ENCODE measurements at regions not wholly inside any gene's neighbourhood (a gene's known extent, or its start where the extent isn't known, plus 50 kb on each side); places are given as distances from the start of the nearest gene placed in this dataset.

DNA sequence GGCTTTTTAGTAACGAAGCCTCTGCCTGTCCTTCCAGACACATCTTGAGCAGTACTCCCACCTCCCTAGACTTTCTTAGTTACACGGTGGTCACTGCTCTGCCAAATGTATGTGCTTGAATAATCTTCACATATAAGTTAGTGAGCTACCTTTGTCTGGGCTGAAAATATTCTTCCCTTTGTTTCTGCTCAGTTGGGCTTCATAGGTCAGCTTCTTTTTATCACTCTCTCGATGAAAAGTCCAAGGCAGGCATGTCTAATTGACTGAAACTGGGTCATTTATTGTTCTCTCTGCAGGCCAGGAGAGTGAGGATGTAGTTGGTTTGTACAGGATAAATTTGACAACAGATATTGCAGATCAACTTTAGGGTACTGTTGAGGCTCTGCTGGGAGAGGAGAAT is 636.7 kb upstream of the IGFBP3 start:
- TF ChIP-seq GABPB1 (CRISPR knock-in tag; IDR thresholded peaks at IDR 0.05) (no peak), JUN (CRISPR knock-in tag; IDR thresholded peaks at IDR 0.05) (no peak), IRF2 (CRISPR knock-in tag; IDR thresholded peaks at IDR 0.05; ENCODE audit: borderline replicate concordance, low read depth) (no peak), EMX1 (CRISPR knock-in tag; IDR thresholded peaks at IDR 0.05) (no peak)
